Transverse colon (tissue), 4 donors: ENCODE measurements at regions not wholly inside any gene's neighbourhood (a gene's known extent, or its start where the extent isn't known, plus 50 kb on each side); places are given as distances from the start of the nearest gene placed in this dataset.
"Not testable (repeated sequence)": the region's sequence is repeated elsewhere in the genome, so short reads cannot be mapped to it uniquely, and the experiment has no call there.

Experiments
- DNase-seq: peaks from one replicate; pipeline ENCODE4 v3.0.0-alpha.2; 2019
- H3K27ac ChIP-seq, 4 donors: fragments of 200-600 bp; sonication (generic); 2 replicates each; pipeline ENCODE4 v1.5.1; 2016 to 2018; ENCODE audit warnings: inconsistent platforms in 4 of 4
- H3K27me3 ChIP-seq: fragments of 200-600 bp; sonication (generic); 2 replicates; pipeline ENCODE4 v1.5.1; 2017; ENCODE audit warnings: inconsistent platforms
- H3K36me3 ChIP-seq, 4 donors: fragments of 200-600 bp; sonication (generic); 2 replicates each; pipeline ENCODE4 v1.5.1; 2017 to 2019; ENCODE audit warnings: inconsistent platforms in 4 of 4
- H3K4me1 ChIP-seq, 4 donors: fragments of 200-600 bp; sonication (generic); 2 replicates each; pipeline ENCODE4 v1.5.1; 2017 to 2020; ENCODE audit warnings: inconsistent platforms in 4 of 4
- H3K4me3 ChIP-seq, 4 donors: fragments of 200-600 bp; sonication (generic); 1 replicate in 1 of 4; 2 replicates in 3 of 4; pipeline versions ENCODE4 v1.5.1 to v1.6.1; 2017 to 2019; ENCODE audit warnings: inconsistent platforms in 4 of 4
- H3K9me3 ChIP-seq, 2 donors: fragments of 200-600 bp; sonication (generic); 2 replicates each; pipeline ENCODE4 v1.5.1; 2017 to 2019; ENCODE audit warnings: inconsistent platforms in 2 of 2
- CTCF ChIP-seq, 5 experiments: fragments of 200-600 bp in 3 of 5; fragments of 450-650 bp in 2 of 5; sonication (generic) in 3 of 5; IDR thresholded peaks; 1 replicate in 2 of 5; 2 replicates in 3 of 5; pipeline ENCODE4 v1.5.1; 2016 to 2017; ENCODE audit warnings: antibody characterized with exemption in 5 of 5, inconsistent platforms in 3 of 5, mild to moderate bottlenecking in 2 of 5, moderate library complexity in 1 of 5
- EP300 ChIP-seq: sonication (generic); formaldehyde crosslinking; IDR thresholded peaks from one replicate; pipeline ENCODE4 v1.6.1; 2017; ENCODE audit warnings: antibody characterized with exemption, low read depth
- POLR2A ChIP-seq: fragments of 450-650 bp; IDR thresholded peaks from one replicate; pipeline ENCODE4 v1.6.1; 2016; ENCODE audit warnings: antibody characterized with exemption, mild to moderate bottlenecking, moderate library complexity
- POLR2AphosphoS5 ChIP-seq, 3 donors: sonication (generic); formaldehyde crosslinking; IDR thresholded peaks; one replicate each; pipeline ENCODE4 v1.6.1; 2016; ENCODE audit warnings: antibody characterized with exemption in 3 of 3
- WGBS, 2 donors: methylation state at CpG; one replicate each; pipeline ENCODE4 v1.1.5; 2018; ENCODE audit warnings: low coverage in 1 of 2; 5-methylcytosine and 5-hydroxymethylcytosine counted together
- in situ Hi-C, 4 donors: fragments of 200-750 bp; cut with MboI; loops; one replicate each; pipeline versions ENCODE4 v1.15.0 to v1.15.1; 2017; ENCODE audit warnings: low sequenced_read_pairs in 3 of 4, low pct_ligation_motif_present in 1 of 4, low pct_unique_long_range_greater_than_20kb in 1 of 4
- intact Hi-C: fragments of 100-400 bp; cut with DNase I; formaldehyde crosslinking; loops from one replicate; pipeline ENCODE4 v1.15.1; 2023; ENCODE audit warnings: low total_unique reads

GRCh38 chr4:174401471-174402130 lies 117.9 kb downstream of the CEP44 start:
- TF ChIP-seq CTCF (IDR thresholded peaks at IDR 0.05): no peak
- TF ChIP-seq POLR2AphosphoS5 (IDR thresholded peaks at IDR 0.05): no peak
- no peak for TF ChIP-seq POLR2A
- TF ChIP-seq EP300: no peak
- H3K27me3 ChIP-seq: no peaks in the 10 kb centered on the region
- DNase-seq: no peak
- in situ Hi-C loops: no loop called here
- no peaks in the 10 kb centered on the region for H3K9me3 ChIP-seq
- 77 to 92% methylated on average over 10 to 11 of the region's 11 CpGs for WGBS, 2 donors
- no peaks in the 10 kb centered on the region for H3K36me3 ChIP-seq
- no peak overlapping the region for H3K4me3 ChIP-seq
- H3K27ac ChIP-seq: no peak overlapping the region
- intact Hi-C loops: no loop called here
- H3K4me1 ChIP-seq: peaks cover 0 to 23% (median 0%) of the 10 kb centered on the region in 4 donors

DNA sequence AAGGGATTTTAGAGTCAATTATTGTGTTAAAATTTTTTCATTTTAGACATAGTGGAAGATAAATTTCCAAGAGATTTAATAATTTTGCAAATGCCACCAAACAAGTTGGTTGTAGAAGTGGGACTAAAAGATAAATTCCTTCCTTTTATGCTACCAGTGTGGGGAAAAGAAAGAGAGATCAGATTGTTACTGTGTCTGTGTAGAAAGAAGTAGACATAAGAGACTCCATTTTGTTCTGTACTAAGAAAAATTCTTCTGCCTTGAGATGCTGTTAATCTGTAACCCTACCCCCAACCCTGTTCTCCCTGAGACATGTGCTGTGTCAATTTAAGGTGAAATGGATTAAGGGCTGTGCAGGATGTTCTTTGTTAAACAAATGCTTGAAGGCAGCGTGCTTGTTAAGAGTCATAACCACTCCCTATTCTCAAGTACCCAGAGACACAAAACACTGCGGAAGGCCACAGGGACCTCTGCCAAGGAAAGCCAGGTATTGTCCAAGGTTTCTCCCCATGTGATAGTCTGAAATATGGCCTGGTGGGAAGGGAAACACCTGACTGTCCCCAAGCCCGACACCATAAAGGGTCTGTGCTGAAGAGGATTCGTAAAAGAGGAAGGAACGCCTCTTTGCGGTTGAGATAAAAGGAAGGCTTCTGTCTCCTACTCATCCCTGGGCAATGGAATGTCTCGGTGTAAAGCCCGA lies 117.0 kb downstream of the CEP44 start:
- DNase-seq, H3K27me3 ChIP-seq, H3K4me3 ChIP-seq, H3K9me3 ChIP-seq, H3K36me3 ChIP-seq, in situ Hi-C loops, H3K27ac ChIP-seq, intact Hi-C loops: not testable (repeated sequence)
- peaks cover 0 to 30% (median 0%) of the 10 kb centered on the region in 4 donors for H3K4me1 ChIP-seq
- WGBS, 2 donors: 72 to 79% methylated on average over 5 to 8 of the region's 8 CpGs

DNA sequence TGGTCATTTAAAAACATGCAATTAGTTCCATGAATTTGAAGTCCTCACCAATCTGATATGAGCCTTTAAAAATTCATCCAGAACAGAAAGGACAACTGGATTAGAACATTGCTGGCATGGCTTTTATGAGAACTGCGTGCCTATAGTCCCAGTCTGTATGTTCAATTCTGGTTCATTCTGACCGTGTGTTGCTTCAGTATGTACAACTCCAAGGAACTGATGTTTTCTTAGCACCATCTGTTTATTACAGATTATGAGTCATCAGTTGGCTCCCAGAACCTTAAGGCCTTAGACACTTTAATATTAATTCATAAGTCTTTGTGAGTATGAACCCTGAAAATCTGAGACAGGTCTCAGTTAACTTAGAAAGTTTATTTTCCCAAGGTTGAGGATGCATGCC lies 115.0 kb downstream of the CEP44 start:
- intact Hi-C loops (no loop called here), in situ Hi-C loops (no loop called here)
- Histone ChIP-seq H3K4me3 (no peak overlapping the region), H3K27me3 (no peaks in the 10 kb centered on the region), H3K9me3 (no peaks in the 10 kb centered on the region), H3K27ac (no peak overlapping the region), H3K4me1 (peaks cover 0 to 33% (median 0%) of the 10 kb centered on the region in 4 donors), H3K36me3 (no peaks in the 10 kb centered on the region)
- 50 to 66% methylated on average over 2 of the region's 2 CpGs for WGBS, 2 donors
- TF ChIP-seq POLR2A (no peak), EP300 (no peak), POLR2AphosphoS5 (IDR thresholded peaks at IDR 0.05) (no peak), CTCF (IDR thresholded peaks at IDR 0.05) (no peak)
- no peak for DNase-seq

- intact Hi-C loops: no loop called here
- H3K27ac ChIP-seq: no peak overlapping the region
- H3K27me3 ChIP-seq: no peaks in the 10 kb centered on the region
- H3K4me1 ChIP-seq: peaks cover 0 to 33% (median 0%) of the 10 kb centered on the region in 4 donors
- no peak for DNase-seq
- H3K4me3 ChIP-seq: no peak overlapping the region
- WGBS, 2 donors: 56 to 57% methylated on average over 3 of the region's 3 CpGs
- no peaks in the 10 kb centered on the region for H3K36me3 ChIP-seq
- no peaks in the 10 kb centered on the region for H3K9me3 ChIP-seq
- in situ Hi-C loops: no loop called here
- no peak for TF ChIP-seq POLR2AphosphoS5 (IDR thresholded peaks at IDR 0.05)
- no peak for TF ChIP-seq POLR2A
- TF ChIP-seq CTCF (IDR thresholded peaks at IDR 0.05): no peak
- no peak for TF ChIP-seq EP300
Measured at GRCh38 chr4:174397366-174398155, 113.8 kb downstream of the CEP44 start.
